ENCODE measurements at regions not wholly inside any gene's neighbourhood (a gene's known extent, or its start where the extent isn't known, plus 50 kb on each side); places are given as distances from the start of the nearest gene placed in this dataset.

DNA sequence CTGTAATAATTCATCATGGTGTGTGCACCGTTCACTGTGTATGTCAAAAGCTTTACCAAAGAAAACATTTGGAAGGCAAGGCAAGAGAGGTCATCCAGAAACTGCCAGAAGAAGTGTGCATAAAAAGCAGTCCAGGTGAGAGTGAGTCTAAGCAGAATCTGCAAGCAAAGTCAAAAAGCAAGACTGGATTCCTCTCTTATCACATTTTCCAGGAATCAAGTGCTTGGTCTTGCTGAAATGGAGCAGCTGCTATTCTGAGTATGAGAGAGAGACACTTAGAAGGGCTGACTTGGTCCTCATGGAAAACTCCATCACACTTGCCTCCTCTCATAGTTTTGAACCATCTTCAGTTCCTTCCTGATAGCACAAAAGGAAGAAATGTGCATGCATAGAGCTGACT lies 231.3 kb downstream of the ANAPC1 start:
- H2AFZ ChIP-seq (ENCODE audit: low read length): no peak overlapping the region
- peaks cover 0 to 2% (median 0%) of the 10 kb centered on the region in 4 experiments; a peak in 1 of 7 replicates for H3K27me3 ChIP-seq (replicated peaks in 1 of 4; ENCODE audit: control insufficient read depth in 3 of 4, extremely low read depth in 1 of 4, insufficient read depth in 3 of 4, low read length in 3 of 4)
- H2AK5ac ChIP-seq (ENCODE audit: low read depth, low read length): no peak overlapping the region
- H3K4me1 ChIP-seq (replicated peaks in 1 of 4; ENCODE audit: control insufficient read depth in 3 of 4, insufficient read depth in 4 of 4, low read length in 3 of 4): no peaks in the 10 kb centered on the region; a peak in 1 of 7 replicates
- H2BK15ac ChIP-seq (ENCODE audit: low read length): no peak overlapping the region
- no peak overlapping the region for H2BK120ac ChIP-seq (replicated peaks; ENCODE audit: low read depth, low read length)
- no peaks in the 10 kb centered on the region for H3K36me3 ChIP-seq (ENCODE audit: control insufficient read depth in 2 of 4, insufficient read depth in 4 of 4, low read length in 3 of 4)
- H4K91ac ChIP-seq (replicated peaks; ENCODE audit: insufficient read length, low read length): no peak overlapping the region
- no peak for TF ChIP-seq CHD1 (IDR thresholded peaks at IDR 0.05; ENCODE audit: low read depth, low read length)
- TF ChIP-seq POU5F1 (IDR thresholded peaks at IDR 0.05; ENCODE audit: low read depth, low read length): no peak
- TF ChIP-seq TAF1 (IDR thresholded peaks at IDR 0.05; ENCODE audit: low read depth, low read length): no peak
- TF ChIP-seq, protein P1, sequence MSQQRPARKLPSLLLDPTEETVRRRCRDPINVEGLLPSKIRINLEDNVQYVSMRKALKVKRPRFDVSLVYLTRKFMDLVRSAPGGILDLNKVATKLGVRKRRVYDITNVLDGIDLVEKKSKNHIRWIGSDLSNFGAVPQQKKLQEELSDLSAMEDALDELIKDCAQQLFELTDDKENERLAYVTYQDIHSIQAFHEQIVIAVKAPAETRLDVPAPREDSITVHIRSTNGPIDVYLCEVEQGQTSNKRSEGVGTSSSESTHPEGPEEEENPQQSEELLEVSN (IDR thresholded peaks at IDR 0.05): no peak
- TF ChIP-seq ZNF274 (IDR thresholded peaks at IDR 0.05; ENCODE audit: borderline replicate concordance, extremely low read depth, low read length): no peak
- TF ChIP-seq TAF7 (optimal IDR thresholded peaks at IDR 0.05; ENCODE audit: borderline replicate concordance, low read depth, low read length): no peak
- TF ChIP-seq CHD2 (IDR thresholded peaks at IDR 0.05; ENCODE audit: low read length): no peak
- no peak for TF ChIP-seq RNF2 (IDR thresholded peaks at IDR 0.05; ENCODE audit: borderline replicate concordance, low read depth, low read length, missing control alignments, poor library complexity, severe bottlenecking)
- no peak for TF ChIP-seq NRF1 (IDR thresholded peaks at IDR 0.05; ENCODE audit: low read depth, low read length)
- no peak for TF ChIP-seq TEAD4 (IDR thresholded peaks at IDR 0.05; ENCODE audit: low read depth, low read length)
- no peak for TF ChIP-seq SP1 (IDR thresholded peaks at IDR 0.05; ENCODE audit: low read depth, low read length)
- H3K9ac ChIP-seq (replicated peaks in 1 of 4; ENCODE audit: extremely low read depth in 1 of 4, low read depth in 3 of 4, low read length in 3 of 4): no peak overlapping the region
- CTCF ChIA-PET (ENCODE audit: partially characterized antibody): interaction anchor here (1.1 kb wide), 1 partner anchor 267 kb away, joined by 3 read pairs; no protein-coding TSS in a partner anchor
- POLR2A ChIA-PET (ENCODE audit: partially characterized antibody): no interaction called here
- no peak overlapping the region for H2BK20ac ChIP-seq (ENCODE audit: low read length)
- no peaks in the 10 kb centered on the region for H3K79me1 ChIP-seq (ENCODE audit: low read depth, low read length)
- DNase-seq (ENCODE audit: low read depth in 1 of 2, low spot score in 2 of 2) (no peak), FAIRE-seq (no peak)
- no peak overlapping the region for H3K23ac ChIP-seq (ENCODE audit: insufficient read length)
- no peak overlapping the region for H3K14ac ChIP-seq (ENCODE audit: insufficient read length)
- no peaks in the 10 kb centered on the region for H3K23me2 ChIP-seq (ENCODE audit: low read depth, low read length)
- H4K20me1 ChIP-seq (replicated peaks in 1 of 2; ENCODE audit: control insufficient read depth in 1 of 2, insufficient read depth in 2 of 2, low read length in 2 of 2): no peaks in the 10 kb centered on the region
- H2BK5ac ChIP-seq (ENCODE audit: low read depth, low read length): no peak overlapping the region
- H3K4ac ChIP-seq (replicated peaks; ENCODE audit: insufficient read length, low read depth, low read length): no peak overlapping the region
- H3K27ac ChIP-seq (ENCODE audit: low read depth, low read length): no peak overlapping the region
- H3K79me2 ChIP-seq (ENCODE audit: control insufficient read depth in 1 of 2, insufficient read depth in 2 of 2, low read length in 2 of 2): no peaks in the 10 kb centered on the region
- H3K9me3 ChIP-seq (ENCODE audit: insufficient read depth in 2 of 2, low read depth in 1 of 2, low read length in 1 of 2): no peaks in the 10 kb centered on the region; a peak in 1 of 4 replicates
- H4K5ac ChIP-seq (ENCODE audit: insufficient read length, low read depth, low read length): no peak overlapping the region
- H2BK12ac ChIP-seq (ENCODE audit: low read depth, low read length): no peak overlapping the region
- no peak overlapping the region for H4K8ac ChIP-seq (ENCODE audit: extremely low read depth, insufficient read depth, low read length)
- no peak overlapping the region for H3K18ac ChIP-seq (ENCODE audit: extremely low read depth, low read length)
- 100% methylated on average over 1 of the region's 1 CpG; no CpG with 5 or more reads in 1 of the 2 experiments for WGBS, 2 experiments (ENCODE audit: extremely low coverage in 1 of 2, insufficient coverage in 1 of 2, insufficient read length in 1 of 2, insufficient replicate concordance in 2 of 2, low coverage in 1 of 2, low lambda C conversion rate in 2 of 2, missing lambda C conversion rate in 1 of 2)
- H3K56ac ChIP-seq (replicated peaks; ENCODE audit: insufficient read length, low read depth, low read length): no peak overlapping the region
- no peak overlapping the region for H3K4me2 ChIP-seq (ENCODE audit: insufficient read depth in 1 of 2, low read depth in 2 of 2, low read length in 2 of 2)
- H3K4me3 ChIP-seq (ENCODE audit: extremely low read depth in 1 of 4, insufficient read depth in 2 of 4, low read depth in 3 of 4, low read length in 4 of 4): no peak overlapping the region

Data from H1 (cell line).